H1 (cell line): ENCODE measurements at regions not wholly inside any gene's neighbourhood (a gene's known extent, or its start where the extent isn't known, plus 50 kb on each side); places are given as distances from the start of the nearest gene placed in this dataset.
"Not testable (repeated sequence)": the region's sequence is repeated elsewhere in the genome, so short reads cannot be mapped to it uniquely, and the experiment has no call there.

Experiments used
- CTCF ChIP-seq, 3 experiments: IDR thresholded peaks; 1 replicate in 2 of 3; 2 replicates in 1 of 3; pipeline versions ENCODE4 v1.5.1 to v1.6.1; 2011; ENCODE audit warnings: low read length in 3 of 3, mild to moderate bottlenecking in 3 of 3, inconsistent platforms in 2 of 3, low read depth in 1 of 3, moderate library complexity in 1 of 3; ENCODE audit not compliant: insufficient read depth in 1 of 3; ENCODE audit errors: control extremely low read depth in 1 of 3
- EGR1 ChIP-seq: IDR thresholded peaks from 2 replicates; pipeline ENCODE4 v1.6.1; 2011; ENCODE audit warnings: low read depth, low read length, borderline replicate concordance
- POLR2A ChIP-seq, 2 experiments: IDR thresholded peaks; 1 replicate in 1 of 2; 2 replicates in 1 of 2; pipeline ENCODE4 v1.6.1; 2011; ENCODE audit warnings: low read depth in 2 of 2, low read length in 2 of 2, mild to moderate bottlenecking in 2 of 2; ENCODE audit errors: control extremely low read depth in 1 of 2
- RAD21 ChIP-seq, 2 experiments: IDR thresholded peaks in 1 of 2; conservative IDR thresholded peaks in 1 of 2; 2 replicates each; pipeline ENCODE4 v1.6.1; 2011; ENCODE audit warnings: low read depth in 2 of 2, low read length in 2 of 2, improper control_type of control experiment in 1 of 2, inconsistent platforms in 1 of 2, mild to moderate bottlenecking in 1 of 2, moderate library complexity in 1 of 2
- SIN3A ChIP-seq, 2 experiments: IDR thresholded peaks in 1 of 2; conservative IDR thresholded peaks in 1 of 2; 2 replicates each; pipeline ENCODE4 v1.6.1; 2011 to 2012; ENCODE audit warnings: low read length in 2 of 2, improper control_type of control experiment in 1 of 2, low read depth in 1 of 2, mild to moderate bottlenecking in 1 of 2

GRCh38 chr7:84910322-84910721 lies 276.5 kb downstream of the SEMA3D start:
- not testable (repeated sequence) for TF ChIP-seq RAD21 (IDR thresholded peaks at IDR 0.05 in 1 of 2, conservative IDR thresholded peaks at IDR 0.05 in 1 of 2; ENCODE audit: low read depth in 2 of 2, low read length in 2 of 2); CTCF (IDR thresholded peaks at IDR 0.05; ENCODE audit: control extremely low read depth in 1 of 3, insufficient read depth in 1 of 3, low read depth in 1 of 3, low read length in 3 of 3); SIN3A (conservative IDR thresholded peaks at IDR 0.05 in 1 of 2, IDR thresholded peaks at IDR 0.05 in 1 of 2; ENCODE audit: low read depth in 1 of 2, low read length in 2 of 2); POLR2A (IDR thresholded peaks at IDR 0.05; ENCODE audit: control extremely low read depth in 1 of 2, low read depth in 2 of 2, low read length in 2 of 2); EGR1
